GM18909 (cell line): ENCODE measurements at regions not wholly inside any gene's neighbourhood (a gene's known extent, or its start where the extent isn't known, plus 50 kb on each side); places are given as distances from the start of the nearest gene placed in this dataset.
"Not testable (repeated sequence)": the region's sequence is repeated elsewhere in the genome, so short reads cannot be mapped to it uniquely, and the experiment has no call there.

ENCODE experiments used
- ATAC-seq: cut with Tn5 transposase; IDR thresholded peaks from one replicate; pipeline ENCODE4 v1.9.1; 2021; ENCODE audit warnings: mild to moderate bottlenecking; ENCODE audit not compliant: unreplicated experiment, poor library complexity

DNA sequence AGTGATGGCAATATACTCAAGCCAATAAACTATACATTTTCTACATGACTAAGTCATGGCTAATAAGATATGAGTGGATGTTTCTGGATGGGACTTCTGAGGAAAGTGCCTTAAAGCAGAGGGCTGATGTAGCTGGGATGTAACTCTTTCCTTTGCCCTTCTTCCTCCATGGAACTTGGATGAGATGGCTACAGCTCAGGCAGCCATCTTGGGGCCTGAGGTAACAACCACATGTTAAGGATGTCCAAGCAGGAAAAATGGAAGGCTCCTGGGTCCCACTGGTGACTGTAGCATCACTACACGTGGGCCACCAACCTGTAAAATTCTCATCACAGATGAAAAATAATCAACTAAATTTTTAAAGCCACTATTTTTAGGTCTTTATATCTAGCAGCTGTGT, 54.4 kb upstream of the GRIP1 start:
- ATAC-seq = no peak

GRCh38 chr12:66733839-66734238, 55.0 kb upstream of the GRIP1 start:
- no peak for ATAC-seq

DNA sequence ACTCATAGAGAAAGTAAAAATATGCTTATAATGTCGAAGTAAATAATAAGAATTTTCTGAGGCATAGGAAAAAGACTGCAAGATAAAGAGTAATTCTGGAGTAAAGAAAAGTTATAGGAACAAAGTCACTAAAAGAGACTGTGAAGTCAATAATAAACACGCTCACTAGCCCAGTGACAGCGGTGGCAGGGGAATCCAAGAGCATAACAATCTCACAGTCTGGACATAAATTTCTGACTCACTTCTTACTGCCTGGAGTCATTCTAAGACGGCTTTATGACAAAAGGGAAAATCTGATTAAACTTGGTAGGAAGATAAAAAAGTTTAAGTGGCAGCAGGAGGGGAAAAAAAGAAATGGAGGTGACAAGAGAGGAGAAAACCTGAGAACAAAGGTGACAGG, 56.4 kb upstream of the GRIP1 start:
- no peak for ATAC-seq

DNA sequence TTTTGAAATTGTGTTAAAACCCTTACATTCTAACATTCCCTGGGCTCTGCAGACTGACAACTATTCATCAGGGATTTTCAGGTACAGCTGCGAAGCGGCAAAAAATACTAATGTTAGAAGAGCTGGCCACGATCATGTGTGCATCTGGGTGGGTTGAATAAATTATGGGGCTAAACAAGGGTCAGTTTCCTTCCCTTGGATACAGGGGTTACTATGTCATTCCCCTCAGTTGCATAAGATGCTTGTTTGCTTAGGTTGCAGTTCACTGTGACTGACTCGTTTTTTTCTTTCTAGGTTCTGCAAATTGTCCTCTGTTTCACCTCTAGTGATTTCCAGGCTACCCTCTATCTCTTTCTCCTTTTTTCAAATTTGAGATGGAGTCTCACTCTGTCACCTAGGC, 58.1 kb upstream of the GRIP1 start:
- ATAC-seq = no peak

DNA sequence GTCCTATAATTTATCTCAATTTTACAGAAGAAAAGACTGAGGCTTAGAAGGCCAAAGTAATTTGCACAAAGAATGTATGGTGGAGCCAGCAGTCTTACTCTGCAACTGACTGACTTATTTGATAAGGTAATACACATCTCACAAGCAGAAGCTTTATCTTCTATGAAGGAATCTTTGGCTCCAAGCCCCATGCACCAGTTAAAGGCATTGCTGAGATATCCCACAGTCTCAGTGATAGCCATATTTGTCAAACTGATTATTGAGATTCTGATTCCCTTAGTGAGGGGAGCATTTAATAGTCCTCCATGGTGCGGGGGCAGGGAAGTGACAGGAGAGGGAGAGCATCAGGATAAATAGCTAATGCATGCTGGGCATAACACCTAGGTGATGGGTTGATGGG, 60.4 kb upstream of the GRIP1 start:
- ATAC-seq = no peak

DNA sequence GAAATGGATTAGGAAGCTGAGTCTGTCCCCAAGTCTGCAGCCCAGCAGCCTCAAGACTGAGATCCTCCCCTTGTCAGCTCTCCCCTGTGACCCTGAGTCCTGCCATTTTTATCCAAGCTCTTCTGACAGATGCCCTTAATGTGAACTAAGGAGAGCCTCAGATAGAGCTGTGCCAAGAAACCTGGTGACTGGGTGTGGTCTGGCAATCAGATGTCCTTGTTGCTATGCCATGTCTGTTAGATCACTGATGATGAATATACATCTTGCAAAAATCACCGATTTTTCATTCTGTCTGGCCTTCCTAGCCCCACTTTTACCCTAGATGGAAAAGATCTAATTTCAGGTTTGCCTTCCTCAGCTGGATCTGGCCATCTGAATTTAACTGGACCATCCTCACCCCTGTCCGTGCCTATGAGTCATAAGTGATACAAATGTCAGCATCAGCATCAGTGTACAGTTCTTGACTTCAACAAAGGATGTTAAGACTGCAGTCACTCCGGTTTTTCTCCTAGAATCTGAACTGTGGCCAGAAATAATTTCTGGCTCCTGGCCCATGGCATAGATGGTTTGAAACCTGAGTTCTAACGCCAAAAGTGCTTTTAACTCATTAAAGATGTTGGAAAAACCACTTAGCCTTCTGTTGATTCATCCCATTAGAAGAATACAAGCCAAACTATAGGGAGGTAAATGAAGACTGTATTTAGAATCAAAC, 61.2 kb upstream of the GRIP1 start:
- ATAC-seq = no peak

- no peak for ATAC-seq
These were observed 61.9 kb upstream of the GRIP1 start for GRCh38 chr12:66740732-66741131.

DNA sequence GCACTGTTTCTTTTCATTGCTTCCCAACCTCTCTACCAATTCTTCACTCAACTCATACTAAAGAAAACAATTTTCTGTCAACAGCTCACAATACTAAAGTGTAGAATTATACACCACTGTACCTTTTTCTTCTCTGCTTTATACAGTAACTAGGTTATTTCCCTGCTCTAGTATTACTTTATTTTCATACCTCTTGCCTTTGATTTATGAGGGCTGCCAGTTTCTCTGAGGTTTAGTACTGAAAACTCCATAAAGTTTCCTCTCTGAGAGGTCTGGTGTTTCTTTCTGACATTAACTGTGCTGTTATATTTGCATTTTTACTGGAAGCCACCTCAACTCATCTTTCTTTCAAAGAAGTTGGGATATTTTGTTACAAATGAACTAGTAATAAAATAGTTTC, 63.0 kb upstream of the GRIP1 start:
- no peak for ATAC-seq

DNA sequence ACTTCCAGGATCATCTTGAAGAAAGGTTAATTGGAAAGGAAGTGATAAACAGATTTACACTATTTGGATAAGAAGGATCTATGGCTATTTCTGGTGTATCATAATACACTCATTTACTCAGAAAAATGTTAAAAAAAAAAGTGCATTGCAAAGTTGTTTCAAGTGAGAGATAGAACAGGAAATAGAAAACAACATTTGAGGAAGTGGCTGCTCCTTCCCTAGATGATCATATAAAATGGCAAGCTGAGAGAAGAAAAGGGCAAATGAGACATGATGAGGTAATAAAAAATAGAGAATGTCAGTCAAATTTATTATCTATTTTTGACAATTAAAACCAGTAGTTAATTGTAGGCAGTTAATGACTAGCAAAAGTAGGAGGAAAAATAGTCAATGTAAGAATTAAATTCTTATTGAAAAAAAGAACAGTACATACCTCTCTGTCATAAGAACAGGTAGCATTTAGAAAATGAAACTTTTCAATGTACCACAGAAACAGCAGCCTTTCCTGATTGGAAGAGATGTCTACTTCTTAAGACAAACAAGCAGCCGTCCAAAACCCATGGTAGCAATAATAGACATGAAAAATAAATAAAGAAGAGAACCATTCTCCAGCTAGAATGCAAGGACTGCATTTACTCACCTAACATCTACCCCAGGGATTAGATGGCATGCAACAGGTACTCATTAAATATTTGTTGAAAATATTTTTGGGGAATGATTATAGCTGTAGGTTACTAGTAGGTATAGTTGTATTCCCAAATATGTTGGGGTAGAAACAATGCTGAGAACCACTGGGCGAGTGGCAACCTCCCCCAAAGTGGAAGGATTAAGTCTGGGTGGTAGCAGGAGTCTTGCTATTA, 63.9 kb upstream of the GRIP1 start:
- ATAC-seq = no peak

GRCh38 chr12:66744461-66744860, 65.6 kb upstream of the GRIP1 start:
- ATAC-seq = no peak

GRCh38 chr12:66744956-66745383, 66.1 kb upstream of the GRIP1 start:
- no peak for ATAC-seq

DNA sequence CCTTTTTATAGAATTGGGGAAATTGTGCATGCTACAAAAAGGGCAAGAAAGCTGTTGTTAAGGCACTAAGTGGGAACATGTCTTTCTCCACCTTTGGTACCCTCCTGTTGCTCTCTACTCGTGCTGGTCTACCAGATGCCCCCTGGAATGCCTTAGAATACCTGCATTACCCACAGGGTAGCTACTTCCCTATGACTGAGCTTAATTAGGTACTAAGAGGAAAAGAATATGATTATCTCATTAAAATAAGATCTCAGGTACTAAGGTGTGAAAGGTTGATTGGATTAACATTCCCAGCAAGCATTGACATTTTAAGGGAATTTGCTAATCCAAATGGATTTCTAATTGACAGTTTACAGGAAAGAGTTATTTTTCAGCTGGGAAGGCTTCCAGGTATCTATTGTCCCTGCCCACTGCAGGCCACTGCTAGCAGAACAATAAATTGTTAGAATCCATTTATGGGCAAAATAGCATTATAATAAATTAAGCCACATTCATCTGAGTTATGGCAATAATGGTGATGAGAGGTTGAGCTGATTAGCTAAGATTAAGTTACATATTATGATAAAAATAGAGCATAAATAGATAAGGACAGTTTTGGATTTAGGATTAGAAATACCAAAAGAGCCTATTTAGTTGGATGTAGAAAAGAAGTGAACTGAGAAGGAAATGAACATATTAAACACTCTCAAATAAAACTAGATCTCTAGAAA, 67.8 kb upstream of the GRIP1 start:
- no peak for ATAC-seq

DNA sequence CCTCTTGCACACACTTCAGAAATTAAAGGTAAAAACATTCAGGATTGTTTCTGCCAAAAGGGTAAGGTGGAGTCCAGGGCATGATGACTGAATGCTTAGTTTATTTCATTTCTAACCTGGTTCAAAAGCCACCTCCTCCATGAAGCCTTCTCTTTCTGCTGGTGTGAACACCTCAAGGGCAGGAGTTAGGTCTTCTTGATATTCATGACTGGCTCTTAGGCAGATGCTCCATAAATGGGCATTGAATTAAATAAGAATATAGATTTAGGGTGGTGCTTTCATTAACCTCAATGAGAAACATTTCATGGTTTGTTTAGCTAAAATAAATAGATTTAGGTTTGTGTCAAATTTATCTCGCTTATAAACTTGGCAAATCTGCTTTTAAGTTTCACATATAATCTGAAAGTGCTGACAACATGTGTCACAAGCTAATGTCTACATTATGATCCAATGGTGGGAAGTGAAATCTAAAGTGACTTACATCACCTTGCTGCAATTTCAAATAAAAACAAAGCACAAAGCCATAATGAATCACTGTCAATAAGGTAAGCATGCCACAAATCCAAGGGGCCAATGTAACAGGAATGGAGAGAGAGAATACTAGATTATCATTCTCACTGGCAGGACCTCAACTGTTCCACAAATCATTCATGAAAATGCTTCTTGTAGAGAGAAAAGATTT, 72.7 kb upstream of the GRIP1 start:
- no peak for ATAC-seq

DNA sequence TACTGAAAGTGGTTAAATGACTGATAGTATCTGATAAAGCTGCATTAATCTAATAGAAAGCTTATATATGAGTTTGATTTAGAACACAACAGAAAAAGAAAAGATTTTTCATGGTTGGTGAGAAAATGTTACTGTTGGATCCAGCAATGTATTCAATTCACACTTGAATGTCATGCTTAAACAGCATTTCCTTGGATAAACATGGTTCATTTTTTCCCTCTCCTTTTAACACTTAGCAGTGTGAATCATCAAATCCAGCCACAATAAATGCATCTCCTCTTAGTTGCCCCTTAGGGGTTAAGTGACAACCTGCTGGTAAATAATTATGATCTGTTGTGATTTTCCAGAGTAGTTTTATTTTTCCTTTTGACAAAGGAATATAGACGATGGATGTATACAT, 74.9 kb upstream of the GRIP1 start:
- no peak for ATAC-seq

DNA sequence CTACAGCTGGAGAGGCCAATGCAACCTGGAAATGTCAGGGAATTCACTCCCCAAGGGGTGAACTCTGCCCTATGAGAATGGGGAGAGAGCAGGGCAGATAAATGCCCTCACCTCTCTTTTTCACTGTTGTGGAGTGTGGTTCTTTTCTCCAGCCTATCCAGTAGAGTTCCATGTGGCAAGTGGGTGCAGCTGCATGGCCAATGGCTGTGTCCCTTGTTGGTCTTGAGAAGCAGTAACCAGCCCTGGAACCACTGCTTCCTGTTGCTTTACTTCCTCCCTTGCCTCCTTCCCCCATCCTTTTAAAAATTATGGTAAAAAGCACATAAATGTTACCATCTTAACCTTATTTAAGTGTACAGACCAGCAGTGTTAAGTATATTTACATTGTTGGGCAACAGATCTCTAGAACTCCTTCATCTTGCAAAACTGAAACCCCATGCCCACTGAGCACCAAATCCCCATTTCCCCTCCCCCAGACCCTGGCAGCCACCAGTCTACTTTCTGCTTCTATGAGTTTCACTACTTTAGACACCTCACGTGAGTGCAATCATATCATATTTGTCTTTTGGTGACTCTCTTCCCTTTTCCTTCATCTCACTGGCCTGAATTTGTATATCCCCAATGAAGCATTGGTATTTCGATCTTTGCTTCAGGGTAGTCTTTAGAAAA, 77.0 kb upstream of the GRIP1 start:
- ATAC-seq = no peak

GRCh38 chr12:66756631-66757030, 77.8 kb upstream of the GRIP1 start:
- no peak for ATAC-seq

GRCh38 chr12:66760122-66760521, 81.2 kb upstream of the GRIP1 start:
- not testable (repeated sequence) for ATAC-seq

- no peak for ATAC-seq
These were observed 84.6 kb upstream of the GRIP1 start for GRCh38 chr12:66763467-66763866.

DNA sequence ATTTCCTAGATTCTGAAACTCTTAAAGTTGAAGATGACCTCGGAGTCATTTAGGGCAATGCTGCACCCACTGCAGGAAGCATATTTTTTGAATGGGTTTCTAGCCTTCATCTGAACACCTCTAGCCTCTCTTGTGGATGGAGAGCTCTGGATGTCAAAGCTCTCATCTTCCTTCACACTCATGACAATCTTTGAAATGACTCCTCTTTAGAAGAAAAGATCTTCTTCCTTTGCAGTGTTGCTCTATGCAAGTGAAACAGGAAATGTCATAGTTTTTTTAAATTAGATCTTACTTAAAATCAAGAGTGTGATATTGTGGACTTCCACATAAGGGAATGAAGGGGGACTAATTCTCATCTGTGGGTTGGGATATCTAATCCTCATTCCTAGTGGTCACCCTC, 86.3 kb upstream of the GRIP1 start:
- no peak for ATAC-seq

DNA sequence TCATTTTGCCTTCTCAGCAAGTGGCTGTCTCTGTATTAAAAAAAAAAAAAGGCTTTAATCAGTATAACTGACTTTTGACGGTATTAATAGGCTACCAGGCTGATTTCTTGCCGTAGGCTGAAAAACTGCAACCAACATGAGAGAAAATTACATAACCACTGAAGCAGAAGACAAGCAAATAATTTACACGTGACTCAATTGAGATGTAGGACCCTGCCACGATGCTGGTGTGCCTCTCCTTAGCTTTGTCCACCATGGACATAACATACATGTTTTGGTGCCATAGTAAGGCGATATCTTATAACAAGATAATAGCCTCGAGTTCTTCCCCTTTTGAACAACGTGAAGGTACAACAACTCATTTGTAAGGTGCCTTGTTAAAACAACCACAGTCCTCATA, 88.7 kb upstream of the GRIP1 start:
- ATAC-seq = no peak
